ENCODE measurements at regions not wholly inside any gene's neighbourhood (a gene's known extent, or its start where the extent isn't known, plus 50 kb on each side); places are given as distances from the start of the nearest gene placed in this dataset.

GRCh38 chr11:13136272-13136596 lies 127.1 kb downstream of the RASSF10 start:
- WGBS, 2 experiments (ENCODE audit: extremely low coverage in 2 of 2, insufficient read length in 1 of 2): 94% methylated on average over 2 of the region's 2 CpGs; no CpG with 5 or more reads in 1 of the 2 experiments
- no peak overlapping the region; the same call in 1 of the 2 replicates for H2BK120ac ChIP-seq (ENCODE audit: low read depth, low read length)
- in situ Hi-C loops (cut with MboI; ENCODE audit: low sequenced_read_pairs): loop anchor here (25.0 kb wide), 1 partner anchor 824 kb away; no protein-coding TSS in a partner anchor
- intact Hi-C loops (cut with micrococcal nuclease): no loop called here
- H3K23ac ChIP-seq (ENCODE audit: low read depth, low read length): no peak overlapping the region
- H3K4me3 ChIP-seq (ENCODE audit: insufficient read depth, low read depth, low read length): no peak overlapping the region
- no peak overlapping the region for H3K56ac ChIP-seq (ENCODE audit: extremely low read depth, insufficient read depth, low read length)
- no peaks in the 10 kb centered on the region for H3K79me1 ChIP-seq (ENCODE audit: low read depth in 1 of 2, low read length in 2 of 2)
- ATAC-seq (ENCODE audit: low read depth) (no peak), DNase-seq (no peak)
- no TSS peak for BruUV-seq (replicated peaks)
- no peaks in the 10 kb centered on the region for H3K27me3 ChIP-seq (ENCODE audit: control insufficient read depth, insufficient read depth, low read length)
- no peak overlapping the region for H2AFZ ChIP-seq (replicated peaks; ENCODE audit: low read length, poor library complexity)
- no peak overlapping the region for H3K14ac ChIP-seq (replicated peaks; ENCODE audit: low read depth, low read length)
- peak overlapping the region; percentile 49; the same call in 1 of the 2 replicates for H2AK5ac ChIP-seq (ENCODE audit: low read depth, low read length)
- TF ChIP-seq ELK1 (IDR thresholded peaks at IDR 0.05; ENCODE audit: borderline replicate concordance, low read depth, low read length) (no peak), RCOR1 (IDR thresholded peaks at IDR 0.05; ENCODE audit: insufficient replicate concordance, low read length) (no peak), BHLHE40 (IDR thresholded peaks at IDR 0.05; ENCODE audit: low read depth, low read length) (no peak)
- TF ChIP-seq, protein P1, sequence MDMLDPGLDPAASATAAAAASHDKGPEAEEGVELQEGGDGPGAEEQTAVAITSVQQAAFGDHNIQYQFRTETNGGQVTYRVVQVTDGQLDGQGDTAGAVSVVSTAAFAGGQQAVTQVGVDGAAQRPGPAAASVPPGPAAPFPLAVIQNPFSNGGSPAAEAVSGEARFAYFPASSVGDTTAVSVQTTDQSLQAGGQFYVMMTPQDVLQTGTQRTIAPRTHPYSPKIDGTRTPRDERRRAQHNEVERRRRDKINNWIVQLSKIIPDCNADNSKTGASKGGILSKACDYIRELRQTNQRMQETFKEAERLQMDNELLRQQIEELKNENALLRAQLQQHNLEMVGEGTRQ (IDR thresholded peaks at IDR 0.05; ENCODE audit: low read depth, low read length): no peak
- no peak overlapping the region for H3K4me2 ChIP-seq (ENCODE audit: low read depth, low read length)
- H3K18ac ChIP-seq (ENCODE audit: low read depth, low read length): no peak overlapping the region
- H4K5ac ChIP-seq (ENCODE audit: low read depth, low read length): no peak overlapping the region
- H2BK20ac ChIP-seq (ENCODE audit: low read depth, low read length): peak overlapping the region; percentile 51
- H3K27ac ChIP-seq (ENCODE audit: insufficient read depth, low read length): no peak overlapping the region
- dilution Hi-C loops (cut with HindIII; ENCODE audit: low sequenced_read_pairs, unreplicated experiment): no loop called here
- H4K91ac ChIP-seq (ENCODE audit: insufficient read depth, low read depth, low read length): no peak overlapping the region; the same call in 1 of the 2 replicates
- peaks cover 11% of the 10 kb centered on the region for H3K9me1 ChIP-seq (ENCODE audit: insufficient read depth, low read length)
- peaks cover 13% of the 10 kb centered on the region for H3K4me1 ChIP-seq (ENCODE audit: control insufficient read depth, insufficient read depth, low read length)
- H2BK15ac ChIP-seq (ENCODE audit: low read depth, low read length): 0 out of 3 replicates have a peak overlapping the region, but pooled peaks have one; percentile 59
- H3K9me3 ChIP-seq (ENCODE audit: control insufficient read depth, insufficient read depth, low read length): no peaks in the 10 kb centered on the region
- ChIA-PET CTCF (no interaction called here), POLR2A (ENCODE audit: unreplicated experiment) (no interaction called here)
- H4K20me1 ChIP-seq (ENCODE audit: insufficient read depth, low read length): no peaks in the 10 kb centered on the region
- H3K36me3 ChIP-seq (ENCODE audit: control insufficient read depth, insufficient read depth, low read length): no peaks in the 10 kb centered on the region
- no peak overlapping the region for H2AK9ac ChIP-seq (replicated peaks; ENCODE audit: low read depth, low read length, poor library complexity)
- 0 out of 2 replicates have a peak overlapping the region, but pooled peaks have one; percentile 10 for H3K4ac ChIP-seq (ENCODE audit: low read depth, low read length)
- no peak overlapping the region for H3K9ac ChIP-seq (ENCODE audit: low read depth, low read length)
- no peak overlapping the region for H2BK5ac ChIP-seq (ENCODE audit: low read depth, low read length, poor library complexity, severe bottlenecking)
- H4K8ac ChIP-seq (ENCODE audit: low read depth in 2 of 2, low read length in 2 of 2): no peak overlapping the region

Measured in IMR-90 (cell line).